Mammary epithelial cell (primary cell): ENCODE measurements at regions not wholly inside any gene's neighbourhood (a gene's known extent, or its start where the extent isn't known, plus 50 kb on each side); places are given as distances from the start of the nearest gene placed in this dataset.

Source experiments
- EZH2 ChIP-seq: IDR thresholded peaks from 2 replicates; pipeline ENCODE4 v1.6.1; 2012; ENCODE audit warnings: low read length, inconsistent platforms, borderline replicate concordance
- TF ChIP-seq, protein P1 (sequence below), 2 donors: IDR thresholded peaks in 1 of 2; conservative IDR thresholded peaks in 1 of 2; 2 replicates each; pipeline ENCODE4 v1.5.1; 2011 to 2012; ENCODE audit warnings: inconsistent platforms in 2 of 2, low read length in 2 of 2, mild to moderate bottlenecking in 2 of 2, control low read depth in 1 of 2, low read depth in 1 of 2; ENCODE audit not compliant: insufficient read depth in 1 of 2; ENCODE audit errors: extremely low read depth in 1 of 2

DNA sequence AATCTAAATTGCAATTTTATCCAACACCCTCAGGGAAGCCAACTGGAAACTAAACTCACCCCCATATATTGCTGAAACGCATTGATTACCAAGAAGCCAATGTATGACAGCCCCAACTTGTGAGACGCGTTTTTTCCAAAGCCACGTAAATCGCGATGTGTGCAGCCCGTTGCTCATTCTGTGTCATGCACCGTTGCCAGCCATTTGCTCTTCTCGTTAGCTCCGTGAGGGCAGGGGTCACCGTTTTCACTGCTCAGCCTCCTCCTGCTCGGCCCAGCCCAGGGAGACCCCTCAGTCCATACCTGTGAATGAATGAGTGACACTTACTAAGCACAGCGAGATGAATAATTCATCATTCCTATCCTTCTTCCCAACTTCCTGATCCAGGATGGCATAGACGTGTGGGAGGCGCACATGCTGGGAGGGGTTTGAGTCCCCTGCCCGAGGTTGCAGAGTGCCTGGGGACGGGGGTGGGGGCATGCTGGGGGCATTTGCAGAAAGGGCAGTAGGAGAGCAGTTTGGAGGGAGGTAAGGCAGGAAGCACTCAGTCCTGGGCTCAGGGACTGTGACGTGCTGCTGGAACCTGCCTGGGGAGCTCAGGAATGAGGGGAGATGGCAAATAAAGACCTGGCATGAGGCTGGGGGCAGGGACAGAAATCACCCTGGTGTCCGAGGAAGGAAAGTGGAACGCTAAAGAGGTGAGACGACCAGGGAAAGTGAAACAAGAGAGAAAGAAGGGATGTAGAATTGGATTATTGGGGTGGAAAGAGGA lies 104.2 kb upstream of the SDK1 start:
- TF ChIP-seq, protein P1, sequence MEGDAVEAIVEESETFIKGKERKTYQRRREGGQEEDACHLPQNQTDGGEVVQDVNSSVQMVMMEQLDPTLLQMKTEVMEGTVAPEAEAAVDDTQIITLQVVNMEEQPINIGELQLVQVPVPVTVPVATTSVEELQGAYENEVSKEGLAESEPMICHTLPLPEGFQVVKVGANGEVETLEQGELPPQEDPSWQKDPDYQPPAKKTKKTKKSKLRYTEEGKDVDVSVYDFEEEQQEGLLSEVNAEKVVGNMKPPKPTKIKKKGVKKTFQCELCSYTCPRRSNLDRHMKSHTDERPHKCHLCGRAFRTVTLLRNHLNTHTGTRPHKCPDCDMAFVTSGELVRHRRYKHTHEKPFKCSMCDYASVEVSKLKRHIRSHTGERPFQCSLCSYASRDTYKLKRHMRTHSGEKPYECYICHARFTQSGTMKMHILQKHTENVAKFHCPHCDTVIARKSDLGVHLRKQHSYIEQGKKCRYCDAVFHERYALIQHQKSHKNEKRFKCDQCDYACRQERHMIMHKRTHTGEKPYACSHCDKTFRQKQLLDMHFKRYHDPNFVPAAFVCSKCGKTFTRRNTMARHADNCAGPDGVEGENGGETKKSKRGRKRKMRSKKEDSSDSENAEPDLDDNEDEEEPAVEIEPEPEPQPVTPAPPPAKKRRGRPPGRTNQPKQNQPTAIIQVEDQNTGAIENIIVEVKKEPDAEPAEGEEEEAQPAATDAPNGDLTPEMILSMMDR (conservative IDR thresholded peaks at IDR 0.05 in 1 of 2, IDR thresholded peaks at IDR 0.05 in 1 of 2; ENCODE audit: extremely low read depth in 1 of 2, insufficient read depth in 1 of 2, low read depth in 1 of 2, low read length in 2 of 2): no peak
- no peak for TF ChIP-seq EZH2
